ENCODE measurements at regions not wholly inside any gene's neighbourhood (a gene's known extent, or its start where the extent isn't known, plus 50 kb on each side); places are given as distances from the start of the nearest gene placed in this dataset.

GRCh38 chr18:38415811-38416210 lies 850.2 kb upstream of the CELF4 start:
- no peak for DNase-seq (ENCODE audit: low read depth)
- no peak overlapping the region for H3K4me3 ChIP-seq (ENCODE audit: low read depth, low read length)
- no peak for TF ChIP-seq CTCF (conservative IDR thresholded peaks at IDR 0.05; ENCODE audit: low read depth, low read length)

- DNase-seq (ENCODE audit: low read depth), result no peak
- TF ChIP-seq CTCF (conservative IDR thresholded peaks at IDR 0.05; ENCODE audit: low read depth, low read length), result no peak
- no peak overlapping the region for H3K4me3 ChIP-seq (ENCODE audit: low read depth, low read length)
Observed at GRCh38 chr18:38413193-38413592, 847.6 kb upstream of the CELF4 start.

GRCh38 chr18:38406607-38407006 lies 841.0 kb upstream of the CELF4 start:
- H3K4me3 ChIP-seq (ENCODE audit: low read depth, low read length), result no peak overlapping the region
- DNase-seq (ENCODE audit: low read depth), result no peak
- TF ChIP-seq CTCF (conservative IDR thresholded peaks at IDR 0.05; ENCODE audit: low read depth, low read length), result no peak

GRCh38 chr18:38402509-38402908 lies 836.9 kb upstream of the CELF4 start:
- no peak overlapping the region for H3K4me3 ChIP-seq (ENCODE audit: low read depth, low read length)
- no peak for TF ChIP-seq CTCF (conservative IDR thresholded peaks at IDR 0.05; ENCODE audit: low read depth, low read length)
- no peak for DNase-seq (ENCODE audit: low read depth)

- no peak overlapping the region for H3K4me3 ChIP-seq (ENCODE audit: low read depth, low read length)
- DNase-seq (ENCODE audit: low read depth), result no peak
- TF ChIP-seq CTCF (conservative IDR thresholded peaks at IDR 0.05; ENCODE audit: low read depth, low read length), result no peak
Observed at GRCh38 chr18:38397094-38397493, 831.5 kb upstream of the CELF4 start.

- DNase-seq (ENCODE audit: low read depth), result no peak
- H3K4me3 ChIP-seq (ENCODE audit: low read depth, low read length), result no peak overlapping the region
- no peak for TF ChIP-seq CTCF (conservative IDR thresholded peaks at IDR 0.05; ENCODE audit: low read depth, low read length)
Observed at GRCh38 chr18:38386146-38386545, 820.5 kb upstream of the CELF4 start.

GRCh38 chr18:38369772-38370690 lies 804.4 kb upstream of the CELF4 start:
- no peak for DNase-seq (ENCODE audit: low read depth)
- no peak overlapping the region for H3K4me3 ChIP-seq (ENCODE audit: low read depth, low read length)
- TF ChIP-seq CTCF (conservative IDR thresholded peaks at IDR 0.05; ENCODE audit: low read depth, low read length), result no peak
